ENCODE measurements at regions not wholly inside any gene's neighbourhood (a gene's known extent, or its start where the extent isn't known, plus 50 kb on each side); places are given as distances from the start of the nearest gene placed in this dataset.
A peak's percentile ranks its signal among the peaks of the same experiment; 100 is the strongest.
"Not testable (repeated sequence)": the region's sequence is repeated elsewhere in the genome, so short reads cannot be mapped to it uniquely, and the experiment has no call there.

DNA sequence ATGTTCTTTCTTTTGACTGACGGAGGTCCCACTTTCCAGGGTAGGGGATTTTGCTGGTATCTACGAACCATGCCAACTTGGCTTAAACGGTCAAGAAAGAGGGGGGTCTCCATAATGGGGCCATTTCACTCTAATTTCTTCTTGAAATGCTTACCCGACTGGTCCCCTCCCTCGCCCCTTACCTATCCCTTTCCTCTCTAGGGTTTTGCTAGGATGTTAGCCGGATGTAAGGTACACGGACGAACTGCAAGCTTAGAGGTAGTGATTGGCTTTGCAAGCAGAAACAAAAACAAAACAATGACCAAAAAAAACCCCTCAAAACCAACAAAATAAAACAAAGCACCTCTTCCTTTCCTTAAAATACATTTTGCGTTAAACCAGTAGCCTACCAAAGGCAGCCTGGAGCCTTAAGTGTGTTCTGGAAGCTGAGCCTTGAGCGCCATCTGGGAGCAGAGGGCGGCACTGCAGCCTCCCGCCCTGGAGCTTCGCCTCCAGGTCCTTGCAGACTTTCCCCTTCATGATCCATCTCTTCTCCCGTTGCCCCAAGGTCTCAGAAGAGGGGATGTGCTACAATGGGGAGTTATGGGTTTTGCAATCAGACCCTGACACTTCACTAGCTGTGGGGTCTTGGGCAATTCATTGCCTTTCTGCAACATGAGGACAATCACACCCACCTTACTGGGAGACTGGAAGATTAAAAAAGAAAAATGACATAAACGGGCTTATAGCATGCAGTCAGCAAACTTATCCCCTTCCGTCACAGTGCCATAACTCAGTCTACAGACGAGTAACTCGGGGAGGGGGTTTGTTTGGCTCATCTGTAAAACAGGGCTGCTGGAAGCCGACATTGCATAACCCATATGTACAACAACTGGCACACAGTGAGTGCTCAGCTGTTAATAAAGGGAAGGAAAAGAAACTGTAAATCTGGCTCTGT is 125.9 kb upstream of the RRN3 start:
- not testable (repeated sequence) for TF ChIP-seq MAFK (IDR thresholded peaks at IDR 0.05; ENCODE audit: low read depth, low read length); POLR2A (IDR thresholded peaks at IDR 0.05; ENCODE audit: low read depth, low read length); RFX5 (IDR thresholded peaks at IDR 0.05; ENCODE audit: low read depth, low read length); ELK1 (IDR thresholded peaks at IDR 0.05; ENCODE audit: borderline replicate concordance, low read depth, low read length); MXI1 (IDR thresholded peaks at IDR 0.05; ENCODE audit: borderline replicate concordance, low read depth, low read length); RCOR1 (IDR thresholded peaks at IDR 0.05; ENCODE audit: insufficient replicate concordance, low read length)
- TF ChIP-seq CTCF (conservative IDR thresholded peaks at IDR 0.05; ENCODE audit: low read depth, low read length) (peak; percentile 50), SMC3 (IDR thresholded peaks at IDR 0.05; ENCODE audit: low read depth, low read length) (peak; percentile 52)
- TF ChIP-seq, protein P1, sequence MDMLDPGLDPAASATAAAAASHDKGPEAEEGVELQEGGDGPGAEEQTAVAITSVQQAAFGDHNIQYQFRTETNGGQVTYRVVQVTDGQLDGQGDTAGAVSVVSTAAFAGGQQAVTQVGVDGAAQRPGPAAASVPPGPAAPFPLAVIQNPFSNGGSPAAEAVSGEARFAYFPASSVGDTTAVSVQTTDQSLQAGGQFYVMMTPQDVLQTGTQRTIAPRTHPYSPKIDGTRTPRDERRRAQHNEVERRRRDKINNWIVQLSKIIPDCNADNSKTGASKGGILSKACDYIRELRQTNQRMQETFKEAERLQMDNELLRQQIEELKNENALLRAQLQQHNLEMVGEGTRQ (IDR thresholded peaks at IDR 0.05; ENCODE audit: low read depth, low read length): not testable (repeated sequence)

All from IMR-90 (cell line).